HG03558 (cell line): ENCODE measurements at regions not wholly inside any gene's neighbourhood (a gene's known extent, or its start where the extent isn't known, plus 50 kb on each side); places are given as distances from the start of the nearest gene placed in this dataset.
"Not testable (repeated sequence)": the region's sequence is repeated elsewhere in the genome, so short reads cannot be mapped to it uniquely, and the experiment has no call there.

ENCODE experiments used
- ATAC-seq: cut with Tn5 transposase; IDR thresholded peaks from one replicate; pipeline ENCODE4 v1.9.1; 2021; ENCODE audit warnings: moderate number of reproducible peaks; ENCODE audit not compliant: unreplicated experiment; ENCODE audit errors: extremely low read depth

DNA sequence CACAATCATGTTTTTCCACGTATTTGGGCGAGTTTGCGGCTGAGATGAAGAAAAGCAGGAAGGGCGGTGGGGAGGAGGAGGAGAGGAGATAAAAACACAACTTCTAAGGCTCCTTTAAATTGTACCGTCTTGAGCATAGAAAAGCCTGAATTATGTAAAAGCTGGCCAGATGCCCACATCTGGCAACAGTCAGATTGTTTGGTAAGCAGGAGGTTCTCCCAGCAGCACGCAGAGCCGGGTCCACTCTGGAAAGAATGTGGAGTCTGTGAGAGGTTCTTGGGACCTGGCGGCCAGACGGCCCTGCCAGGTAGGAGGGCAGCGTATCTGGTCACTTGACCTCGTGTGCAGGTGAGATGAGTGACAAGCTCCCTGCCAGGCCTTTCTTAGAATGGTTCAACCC is 215.3 kb upstream of the APCDD1 start:
- no peak for ATAC-seq

DNA sequence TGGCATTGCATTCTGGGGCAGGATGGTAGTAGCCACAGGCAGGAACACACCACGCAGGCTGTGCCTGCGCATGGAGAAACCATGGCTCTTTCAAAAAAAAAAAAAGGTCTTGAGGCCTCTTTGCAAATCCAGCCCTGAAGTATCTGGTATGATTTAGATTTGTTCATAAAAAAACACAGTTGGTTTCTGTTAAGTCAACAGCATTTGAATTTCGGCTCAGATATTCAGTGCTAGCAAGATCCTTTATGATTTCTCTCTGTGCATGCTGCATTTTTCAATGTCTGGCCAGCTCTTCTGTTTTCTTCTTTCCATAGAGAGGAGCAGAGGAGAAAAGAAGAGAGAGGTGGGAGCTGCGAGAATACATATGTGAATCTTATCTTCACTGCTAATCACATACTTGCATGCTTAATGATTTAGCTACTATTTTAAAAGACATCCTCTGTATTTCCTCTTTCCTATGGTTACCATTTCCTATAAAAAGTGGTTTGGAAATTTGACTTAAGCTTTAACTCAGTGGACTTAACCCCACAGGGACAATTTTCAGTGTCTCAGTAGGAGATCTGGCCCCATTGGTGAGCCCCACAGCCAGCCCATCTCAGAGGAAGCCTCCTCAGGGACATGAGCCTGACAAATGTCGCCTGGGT is 214.3 kb upstream of the APCDD1 start:
- no peak for ATAC-seq

DNA sequence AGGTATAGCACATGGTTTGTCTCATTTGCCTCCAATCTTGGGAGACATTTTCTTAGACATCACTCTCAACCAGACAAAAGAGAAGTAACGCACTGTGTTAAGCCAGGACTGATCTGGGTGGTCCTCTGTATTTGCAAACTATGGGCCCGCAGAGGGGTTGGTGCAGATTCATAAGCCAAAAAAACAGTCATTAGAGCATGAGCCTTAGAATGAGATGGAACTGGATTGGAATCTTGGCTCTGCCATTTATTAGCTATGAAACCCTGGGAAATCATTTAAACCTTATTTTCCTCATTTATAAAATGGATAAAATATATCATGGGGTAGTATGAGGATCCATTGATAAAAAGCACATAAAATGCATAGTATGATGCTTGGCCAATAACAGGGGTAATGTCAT is 213.5 kb upstream of the APCDD1 start:
- no peak for ATAC-seq

DNA sequence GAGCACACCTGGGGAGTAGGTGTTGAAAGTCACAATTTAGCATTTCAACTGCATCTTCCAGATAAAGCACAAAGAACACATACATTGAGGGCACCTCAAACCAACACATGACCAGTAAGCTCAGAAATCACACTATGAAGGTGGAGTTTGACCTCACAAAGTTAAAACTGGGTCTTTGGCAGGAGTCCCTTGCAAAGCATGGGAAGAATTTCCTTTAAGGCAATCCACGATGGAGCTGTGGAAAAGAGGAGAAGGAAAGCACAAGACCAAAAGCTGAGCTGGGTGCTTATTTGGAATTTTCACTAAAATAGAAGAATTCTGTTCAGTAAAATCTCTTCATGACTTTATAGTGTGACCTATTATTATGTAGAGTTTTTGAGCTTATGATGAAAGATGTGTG is 212.9 kb upstream of the APCDD1 start:
- no peak for ATAC-seq

DNA sequence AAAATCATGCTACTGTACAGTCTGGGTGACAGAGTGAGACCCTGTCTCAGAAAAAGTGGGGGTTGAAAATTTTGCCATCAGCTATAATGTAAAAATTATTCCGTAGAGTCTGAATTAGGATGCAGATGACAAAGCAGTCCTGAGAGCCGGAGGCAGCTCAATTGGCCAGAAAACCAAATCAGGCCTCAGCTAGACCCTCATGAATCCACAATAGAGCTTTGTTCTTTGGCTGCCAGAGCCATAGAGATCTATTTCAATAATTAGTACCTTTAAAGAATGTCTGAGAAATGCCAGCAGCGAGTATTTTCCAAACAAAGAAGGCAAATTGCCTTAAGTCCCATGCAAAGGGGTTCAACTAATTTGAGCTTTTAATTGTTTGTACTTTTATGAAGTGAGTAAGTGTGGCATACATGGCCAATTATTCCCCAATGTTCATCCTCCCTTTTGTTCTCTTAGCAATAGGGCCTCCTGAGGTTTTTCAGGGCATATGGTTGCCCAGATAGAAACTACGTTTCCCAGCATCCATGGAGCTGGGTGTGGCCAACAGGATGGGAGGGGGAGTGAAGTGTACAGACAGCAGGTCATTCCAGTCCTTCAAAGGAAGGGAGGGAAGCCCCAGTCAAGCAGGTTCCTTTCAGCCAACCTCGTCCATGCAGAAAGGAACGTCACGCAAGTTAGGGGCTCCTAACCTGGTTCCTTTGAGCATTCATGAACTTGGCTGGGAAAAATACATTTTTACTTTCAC is 211.3 kb upstream of the APCDD1 start:
- ATAC-seq: no peak

DNA sequence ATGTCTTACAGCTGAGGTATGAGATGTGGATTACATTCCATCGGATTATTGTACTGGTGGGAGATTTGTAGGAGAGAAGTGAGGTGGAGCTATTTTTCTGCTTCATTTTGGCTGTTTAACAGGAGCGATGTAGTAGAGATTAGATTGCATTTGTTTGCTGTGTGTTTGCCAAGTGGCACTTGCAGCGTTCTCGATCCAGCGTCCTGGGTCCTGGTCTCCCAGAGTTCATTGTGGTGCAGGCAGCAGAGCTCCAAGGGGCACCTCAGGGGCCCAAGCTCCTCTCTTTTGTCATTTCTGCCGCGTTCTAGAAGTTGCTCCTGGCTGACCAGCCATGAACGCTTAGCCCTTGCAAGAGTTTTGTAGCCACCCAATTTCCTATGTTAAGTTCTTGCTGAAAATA is 210.1 kb upstream of the APCDD1 start:
- ATAC-seq: no peak

DNA sequence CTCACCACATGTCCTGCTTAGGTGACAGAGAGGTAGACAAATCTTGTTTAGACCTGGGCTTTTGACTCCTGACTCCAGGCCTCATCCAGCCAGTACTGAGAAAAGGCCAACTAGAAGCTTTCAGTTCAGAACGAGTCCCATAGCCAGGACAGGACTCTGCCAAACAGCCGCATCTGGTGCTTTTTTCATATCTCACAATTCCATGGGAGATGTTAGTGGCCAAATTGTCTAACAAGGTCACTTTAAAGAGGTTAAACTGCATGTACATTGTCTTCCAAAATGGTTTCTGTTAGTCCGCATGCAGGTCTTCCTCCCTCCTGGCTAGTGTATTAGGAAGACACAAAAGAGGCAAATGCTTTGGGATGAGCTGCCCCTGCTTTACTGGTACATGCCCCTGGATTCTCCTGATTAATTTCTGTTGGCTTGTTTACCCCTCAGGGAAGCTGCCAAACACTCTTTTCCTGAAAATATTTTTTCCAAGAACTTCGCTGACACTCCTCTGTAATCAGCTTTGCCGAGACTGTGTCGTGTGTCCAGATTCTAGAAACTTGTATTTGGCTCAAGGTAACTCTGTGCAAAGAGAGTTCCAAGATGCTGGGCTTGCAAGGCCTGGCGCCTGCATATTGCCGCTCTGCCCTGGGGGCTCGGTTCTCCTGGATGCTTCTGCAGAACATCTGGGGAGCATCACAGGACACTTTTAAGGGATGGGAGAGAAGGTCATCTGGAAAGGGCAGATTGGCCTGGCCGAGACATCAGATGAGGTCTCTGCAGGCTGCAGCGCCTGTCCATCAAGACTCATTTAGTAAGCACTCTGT is 209.2 kb upstream of the APCDD1 start:
- no peak for ATAC-seq

DNA sequence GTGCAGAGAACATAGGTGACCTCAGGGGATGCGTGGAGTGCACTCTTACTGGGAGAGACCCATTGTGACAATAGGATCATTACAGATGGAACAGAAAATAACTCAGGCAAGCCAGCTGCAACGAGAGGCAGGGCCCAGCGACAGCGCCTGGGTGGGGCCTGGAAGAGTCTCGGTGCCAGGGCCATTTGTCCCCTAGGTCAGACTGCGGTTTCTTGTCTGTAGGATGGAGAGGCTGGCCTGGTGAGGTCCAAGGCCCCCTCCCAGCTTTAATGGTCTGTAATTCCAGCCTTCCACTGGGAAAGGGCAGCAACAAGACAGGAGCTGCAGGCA is 208.6 kb upstream of the APCDD1 start:
- ATAC-seq: no peak

DNA sequence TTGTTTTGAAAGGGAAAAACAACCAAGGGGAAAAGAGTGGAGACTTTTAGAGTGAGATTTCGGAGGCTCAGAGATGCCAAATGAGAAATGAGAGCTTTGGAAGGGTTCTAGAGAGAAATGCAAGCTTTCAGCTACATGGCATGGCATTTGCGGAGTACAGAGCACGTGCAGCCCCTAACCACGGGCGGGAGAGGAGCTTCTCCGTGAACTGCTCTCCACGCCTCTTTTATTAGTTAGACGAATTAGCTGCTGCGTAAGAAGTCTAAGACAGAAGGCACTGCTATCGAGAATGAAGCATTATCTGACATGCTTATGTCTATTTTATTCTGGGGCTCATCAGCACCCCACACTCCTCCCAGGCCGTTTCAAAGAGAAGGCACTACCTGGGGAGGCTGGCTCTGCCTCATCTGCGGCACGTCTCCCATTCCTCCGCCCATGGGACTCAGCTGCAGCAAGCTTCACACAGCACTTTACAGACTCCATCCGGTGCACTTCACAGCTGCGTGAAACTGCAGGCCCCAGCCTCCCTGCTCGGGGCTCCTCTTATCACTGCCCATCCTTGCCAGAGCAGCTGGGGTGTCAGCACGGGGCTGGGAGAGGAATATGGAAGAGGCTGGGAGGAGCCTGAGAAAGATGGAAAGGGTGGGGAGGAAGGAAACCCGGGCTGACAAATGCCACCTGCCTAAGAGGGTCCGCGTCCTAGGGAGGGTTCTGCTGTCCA is 207.3 kb upstream of the APCDD1 start:
- no peak for ATAC-seq

DNA sequence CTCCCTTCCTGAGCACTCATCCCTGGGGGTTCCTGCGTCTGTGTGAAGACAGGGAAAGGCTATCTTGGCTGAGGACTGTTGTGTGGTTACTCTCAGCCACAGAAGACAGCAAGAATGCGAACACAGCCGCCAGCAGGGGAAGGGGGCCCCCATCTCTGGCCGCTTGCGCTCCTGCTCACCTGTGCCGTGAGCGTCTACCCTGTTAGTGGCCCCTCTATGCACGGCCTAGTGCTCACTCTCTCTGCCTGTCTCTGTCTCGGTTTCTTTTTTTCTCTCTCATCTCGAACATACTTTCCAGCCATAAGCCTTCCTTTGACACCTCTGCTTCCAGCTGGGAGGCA is 206.7 kb upstream of the APCDD1 start:
- no peak for ATAC-seq

DNA sequence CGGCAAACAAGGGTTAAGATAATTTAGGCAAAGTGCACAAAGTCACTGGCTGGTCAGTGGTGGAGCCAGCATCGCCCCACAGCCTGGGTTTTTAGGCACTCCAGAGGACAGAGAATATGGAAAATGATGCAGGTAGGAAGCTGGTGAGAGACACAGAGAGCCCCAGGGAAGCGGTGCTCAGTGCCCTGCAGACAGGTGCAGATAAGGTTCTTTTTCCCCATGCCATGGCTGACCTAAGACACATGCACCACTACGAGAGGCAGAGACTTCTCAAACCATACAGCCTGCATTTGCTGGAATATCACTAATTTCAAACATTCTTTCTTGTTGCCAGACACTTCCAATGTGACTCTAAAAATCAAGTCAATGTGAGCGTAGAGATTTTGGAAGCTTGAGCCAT is 205.7 kb upstream of the APCDD1 start:
- no peak for ATAC-seq

DNA sequence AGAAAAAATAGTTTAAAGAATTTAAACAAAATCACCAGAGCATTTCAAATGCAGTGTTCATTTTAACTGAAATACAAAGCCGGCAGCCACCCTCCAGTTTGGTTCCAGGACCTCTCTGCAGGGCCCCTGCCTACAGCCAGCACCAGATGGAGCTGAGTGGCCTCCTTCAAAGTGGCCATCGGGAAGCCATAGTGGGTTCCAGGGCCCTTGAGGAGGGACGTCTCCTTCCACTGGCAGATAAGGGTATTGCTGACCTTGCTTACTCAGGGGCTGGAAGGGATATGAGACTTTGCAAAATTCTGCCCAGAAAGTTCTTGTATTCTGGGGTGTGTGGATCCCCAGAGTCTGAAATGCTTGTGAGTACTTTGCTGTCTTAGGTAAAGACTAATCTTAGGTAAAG is 205.2 kb upstream of the APCDD1 start:
- no peak for ATAC-seq

DNA sequence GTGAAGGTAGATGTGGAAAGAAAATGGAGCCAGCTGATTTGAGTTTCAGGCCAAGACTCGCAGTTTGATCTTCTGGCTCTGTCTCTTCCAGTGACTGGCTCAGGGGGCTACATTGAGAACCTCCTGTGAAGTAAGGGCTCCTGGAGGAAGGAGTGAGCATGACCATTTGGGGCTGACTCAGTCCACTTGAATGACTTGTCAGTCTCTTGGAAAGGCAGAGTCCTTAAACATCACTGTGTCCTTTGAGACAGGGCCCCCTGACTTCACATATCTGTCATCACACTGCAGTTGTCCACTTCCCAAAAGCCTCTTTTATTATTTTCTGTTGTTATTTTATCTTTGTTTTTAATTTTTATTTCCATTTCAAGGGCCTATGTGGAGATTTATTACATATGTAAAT is 204.6 kb upstream of the APCDD1 start:
- ATAC-seq: no peak

DNA sequence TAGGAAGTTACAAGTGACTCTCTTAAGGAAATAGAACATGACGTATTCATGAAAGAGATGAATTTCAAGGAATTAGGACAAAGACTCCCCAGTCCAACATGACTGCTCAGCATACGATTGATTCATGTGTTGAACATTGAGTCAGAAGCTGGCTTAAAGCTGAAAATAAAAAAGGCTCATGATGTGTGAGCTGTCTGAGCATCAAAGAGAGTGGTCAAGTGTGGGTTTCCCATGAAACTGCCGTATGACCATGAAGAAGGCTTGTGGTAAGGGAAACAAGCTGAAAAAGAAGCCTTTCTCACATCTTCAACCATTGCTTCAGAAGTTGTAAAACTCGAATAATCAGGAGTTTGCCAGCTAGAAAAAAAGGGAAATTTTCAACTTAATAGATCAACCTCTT is 201.9 kb upstream of the APCDD1 start:
- no peak for ATAC-seq

DNA sequence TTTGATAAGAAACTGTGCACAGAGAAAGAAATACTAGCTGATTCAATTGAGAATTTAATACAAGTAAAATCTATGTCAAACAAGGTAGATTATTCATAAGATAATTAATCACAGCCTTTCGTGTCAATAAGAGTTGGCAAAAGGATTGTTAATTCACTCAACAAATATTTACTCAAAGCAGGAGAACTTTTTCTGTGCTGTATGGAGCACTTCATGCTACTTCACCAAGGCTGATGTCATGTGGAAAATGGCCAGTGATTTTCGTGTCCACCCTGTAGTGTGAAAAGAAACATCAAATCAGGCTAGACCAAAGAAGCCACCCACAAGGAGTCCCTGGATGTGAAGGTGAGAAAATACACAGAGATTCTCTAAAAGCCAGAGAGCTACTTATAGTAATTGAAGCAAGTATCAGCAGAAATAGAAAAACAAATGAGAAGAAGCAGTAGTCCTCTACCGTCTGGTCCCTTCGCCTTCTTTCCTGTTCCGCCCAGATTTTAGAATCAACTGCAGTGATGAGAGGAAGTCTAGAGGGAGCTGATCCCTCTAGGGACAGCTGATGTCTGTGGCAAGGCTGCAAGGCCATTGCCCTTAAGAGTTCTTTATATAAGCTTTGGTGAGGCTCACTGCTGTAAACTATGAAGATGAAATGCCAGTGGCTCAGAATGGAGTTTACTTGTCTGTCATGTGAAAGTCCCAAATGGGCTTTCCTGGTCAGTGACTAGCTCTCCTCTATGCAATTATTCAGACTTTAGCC is 201.3 kb upstream of the APCDD1 start:
- no peak for ATAC-seq

DNA sequence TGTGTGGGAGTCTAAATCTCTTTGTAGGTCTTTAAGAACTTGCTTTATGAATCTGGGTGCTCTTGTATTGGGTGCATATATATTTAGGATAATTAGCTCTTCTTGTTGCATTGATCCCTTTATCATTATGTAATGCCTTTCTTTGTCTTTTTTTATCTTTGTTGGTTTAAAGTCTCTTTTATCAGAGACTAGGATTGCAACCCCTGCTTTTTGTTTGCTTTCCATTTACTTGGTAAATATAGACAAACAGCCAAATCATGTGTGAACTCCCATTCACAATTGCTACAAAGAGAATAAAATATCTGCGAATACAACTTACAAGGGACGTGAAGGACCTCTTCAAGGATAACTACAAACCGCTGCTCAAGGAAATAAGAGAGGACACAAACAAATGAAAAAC is 198.2 kb upstream of the APCDD1 start:
- not testable (repeated sequence) for ATAC-seq

DNA sequence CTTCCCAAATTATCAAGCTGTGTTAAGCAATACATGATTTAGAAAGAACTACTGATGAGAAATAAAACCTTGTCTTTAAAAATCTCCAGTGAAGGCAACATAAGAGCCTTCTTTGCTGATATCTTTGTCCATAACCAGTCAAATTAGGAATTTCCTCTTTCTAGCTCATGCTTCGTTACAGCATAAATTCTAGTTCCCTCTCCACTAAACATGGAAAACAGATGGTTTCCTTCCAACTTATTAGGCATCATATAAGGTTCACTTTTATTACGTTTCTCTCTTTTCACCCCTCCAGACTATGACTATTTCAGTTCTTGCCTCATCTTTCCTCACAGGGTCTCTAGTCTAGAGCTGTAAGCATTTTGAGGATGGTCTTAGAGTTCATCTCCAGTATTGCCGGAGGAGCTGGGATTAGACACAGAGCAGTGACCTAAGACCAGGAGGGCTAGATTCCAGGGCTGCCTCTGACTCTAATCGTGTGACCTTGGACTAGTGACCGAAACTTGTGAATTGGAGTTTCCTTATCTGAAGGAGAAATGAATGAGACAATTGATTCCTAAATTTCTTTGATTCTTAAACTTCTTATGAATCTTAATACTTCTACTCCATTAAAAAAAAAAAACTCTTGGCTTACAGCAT is 195.5 kb upstream of the APCDD1 start:
- ATAC-seq: no peak

DNA sequence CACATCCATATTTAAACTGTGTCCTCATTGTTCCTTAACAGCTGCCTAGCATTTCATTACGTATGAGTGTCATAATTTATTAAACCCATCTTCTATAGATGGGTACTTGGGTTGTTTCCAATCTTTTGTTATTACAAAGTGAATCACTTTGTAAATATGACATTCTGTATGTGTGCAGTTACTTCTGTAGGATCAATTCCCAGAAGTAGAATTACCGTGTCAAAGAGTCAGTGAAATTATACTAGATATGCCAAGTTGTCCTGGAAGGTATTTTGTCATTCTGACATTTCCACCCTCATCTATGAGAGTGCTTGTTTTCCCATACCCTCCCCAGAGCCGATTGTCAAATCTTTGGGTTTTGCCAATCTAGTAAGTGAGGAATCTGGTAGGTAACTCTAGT is 194.5 kb upstream of the APCDD1 start:
- ATAC-seq: no peak

DNA sequence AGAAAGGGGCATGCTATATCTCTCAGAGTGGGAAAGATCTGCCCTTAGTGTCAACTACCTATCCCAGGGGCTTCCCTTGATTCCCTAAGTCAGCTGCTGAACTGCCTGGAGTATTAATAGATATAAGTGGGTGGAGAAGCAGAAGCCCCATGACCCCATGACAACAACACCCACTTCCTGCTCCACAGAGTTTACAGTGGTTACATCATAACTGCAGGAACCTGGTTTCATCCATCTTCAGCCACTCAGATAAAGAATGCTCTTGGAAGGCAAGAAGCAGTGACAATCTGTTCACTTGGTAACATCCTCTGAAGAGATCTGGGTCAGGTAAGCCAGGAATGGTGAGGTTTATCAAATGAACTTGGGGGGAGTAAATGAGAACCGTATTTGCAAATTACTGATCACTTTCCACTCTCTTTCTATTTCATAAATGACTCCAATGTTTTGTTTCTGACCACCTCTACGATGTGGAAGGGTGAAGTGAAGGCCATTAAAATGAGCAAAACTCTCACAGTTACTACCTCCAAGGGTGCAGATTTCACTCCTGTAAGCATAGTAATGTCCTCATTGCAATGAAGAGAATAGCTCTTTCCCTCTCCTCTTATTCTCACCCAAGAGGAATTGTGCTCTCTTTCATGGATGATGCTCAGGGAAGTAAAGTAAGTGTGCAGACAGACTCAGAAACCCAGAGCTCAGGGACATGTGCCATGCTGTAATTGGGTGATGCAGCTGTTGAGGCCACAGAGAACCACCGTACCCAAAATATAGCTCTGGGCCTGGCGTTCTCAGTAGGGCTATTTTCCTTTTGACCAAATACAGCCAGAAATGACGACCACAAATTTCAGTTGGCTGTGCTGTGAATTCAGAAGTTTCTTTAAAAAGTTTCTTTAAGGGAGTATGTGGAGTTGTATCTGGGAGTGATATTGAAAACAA is 192.8 kb upstream of the APCDD1 start:
- ATAC-seq: no peak
